A204.1 (cell line): ENCODE measurements at regions not wholly inside any gene's neighbourhood (a gene's known extent, or its start where the extent isn't known, plus 50 kb on each side); places are given as distances from the start of the nearest gene placed in this dataset.

Source experiments
- FAIRE-seq: peaks from 2 replicates; lab custom pipeline; 2012; peaks lifted over from hg19 to GRCh38; lab: Jason Lieb, UNC

DNA sequence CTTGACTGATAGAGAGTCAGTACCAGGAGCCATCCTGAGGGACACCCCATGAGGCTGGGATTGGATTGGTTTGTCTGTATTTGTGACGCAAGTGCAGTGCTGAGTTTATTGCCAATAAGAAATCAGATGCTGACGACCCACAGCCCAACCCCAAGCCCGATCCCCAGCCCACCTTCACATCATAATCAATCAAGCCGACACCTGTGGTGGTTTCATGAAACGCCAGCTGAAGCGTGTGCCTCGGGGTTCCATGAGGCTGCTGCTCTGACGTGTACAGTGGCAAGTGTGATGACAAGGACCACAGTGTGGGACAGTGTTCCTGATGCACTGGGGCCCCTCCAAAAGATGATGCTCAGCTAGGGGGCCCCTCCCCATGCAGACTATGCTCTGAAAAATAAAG lies 62.1 kb upstream of the C14orf180 start:
- FAIRE-seq = no peak

GRCh38 chr14:104517867-104518266 lies 61.7 kb upstream of the C14orf180 start:
- no peak for FAIRE-seq

DNA sequence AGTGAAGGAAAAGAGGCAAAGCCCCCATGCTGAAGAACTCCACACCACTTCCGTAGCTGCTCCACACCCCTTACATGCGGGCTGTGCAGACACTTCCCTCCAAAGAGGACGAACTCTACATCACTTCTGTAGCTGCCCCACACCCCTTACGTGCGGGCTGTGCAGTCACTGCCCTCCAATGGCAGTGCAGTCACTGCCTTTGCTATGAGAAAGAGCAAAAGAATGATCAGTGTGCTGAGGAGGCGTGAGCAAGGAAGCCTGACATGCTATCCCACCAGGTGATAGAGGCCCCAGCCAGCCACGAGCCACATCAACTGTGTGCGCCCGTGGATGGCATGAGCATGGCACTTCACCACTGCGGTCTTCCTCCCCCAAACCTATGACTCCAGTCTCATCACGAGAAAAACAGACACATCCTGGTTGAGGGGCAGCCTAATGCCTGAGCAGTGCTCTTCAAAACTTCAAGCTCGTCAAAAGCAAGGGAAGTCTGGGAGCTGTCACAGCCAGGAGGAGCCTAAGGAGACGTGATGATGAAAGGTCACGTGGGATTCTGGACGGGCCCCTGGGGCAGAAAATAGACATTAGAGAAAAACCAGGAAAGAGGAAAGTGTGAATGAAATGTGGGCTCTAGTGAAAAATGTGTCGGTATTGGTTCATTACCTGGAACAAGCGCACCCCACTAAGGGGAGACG lies 60.8 kb upstream of the C14orf180 start:
- FAIRE-seq = no peak

DNA sequence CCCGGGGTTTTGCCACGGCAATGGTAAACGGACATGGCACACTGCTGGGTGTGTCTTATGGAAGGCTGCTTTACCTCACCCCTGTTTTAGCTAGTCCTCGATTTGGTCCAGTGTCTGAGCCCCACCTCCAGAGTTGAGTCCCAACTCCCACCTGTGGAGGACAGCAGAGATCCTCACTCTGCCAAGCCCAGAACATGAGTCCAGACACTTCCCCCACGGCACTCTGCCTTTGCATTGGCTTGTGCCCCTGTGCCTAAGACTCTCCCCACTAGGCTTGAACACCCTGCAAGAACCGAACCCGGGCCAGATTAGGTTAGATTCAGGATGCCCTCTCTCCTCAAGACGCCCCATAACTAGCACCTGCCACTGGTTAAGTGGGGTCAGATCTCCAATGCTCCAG lies 59.8 kb upstream of the C14orf180 start:
- FAIRE-seq = no peak

GRCh38 chr14:104520620-104521410 lies 58.7 kb upstream of the C14orf180 start:
- no peak for FAIRE-seq

DNA sequence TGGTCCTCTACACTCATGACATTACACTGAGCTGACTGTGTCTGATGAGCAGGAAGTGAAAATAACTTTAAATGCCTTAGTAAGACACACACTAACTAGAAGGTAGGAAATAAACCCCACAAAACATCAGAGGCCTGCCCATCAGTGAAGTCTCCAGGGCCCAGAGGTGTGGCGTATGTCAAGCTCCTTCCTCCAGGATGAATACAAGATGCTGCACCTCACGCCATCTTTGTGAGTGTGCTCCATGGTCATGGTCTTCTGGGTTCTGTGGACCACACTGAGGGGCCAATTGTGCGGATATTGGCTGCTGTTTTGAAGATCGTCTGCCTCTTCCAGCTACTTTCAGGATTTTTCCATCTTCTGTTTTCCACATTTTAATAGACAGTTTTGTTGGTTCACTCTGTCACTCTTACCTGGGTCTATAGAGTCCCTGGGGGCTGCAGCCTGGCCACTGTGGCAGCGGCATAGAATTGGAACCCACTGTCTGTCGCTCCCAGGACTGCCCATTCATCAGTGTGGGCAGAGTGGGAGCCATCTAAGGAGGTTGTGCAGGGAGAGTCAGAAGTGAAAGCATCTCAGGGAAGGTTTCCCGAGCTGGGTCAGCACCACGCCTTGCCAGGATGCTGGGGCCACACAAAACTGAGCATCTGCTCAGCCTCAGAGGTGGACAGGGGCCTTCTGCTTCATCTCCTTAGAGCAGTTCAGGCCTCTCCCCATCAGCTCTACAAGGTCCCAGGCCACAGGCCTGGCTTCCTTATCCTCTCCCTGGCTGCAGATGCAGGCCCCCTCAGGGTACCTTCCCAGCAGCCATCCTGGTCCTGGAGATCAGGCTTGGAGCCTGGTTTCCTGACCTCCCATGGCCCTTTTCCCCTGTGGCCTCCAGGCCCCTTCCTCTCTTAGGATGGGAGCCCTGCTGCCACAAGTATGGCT lies 57.5 kb upstream of the C14orf180 start:
- FAIRE-seq = no peak

DNA sequence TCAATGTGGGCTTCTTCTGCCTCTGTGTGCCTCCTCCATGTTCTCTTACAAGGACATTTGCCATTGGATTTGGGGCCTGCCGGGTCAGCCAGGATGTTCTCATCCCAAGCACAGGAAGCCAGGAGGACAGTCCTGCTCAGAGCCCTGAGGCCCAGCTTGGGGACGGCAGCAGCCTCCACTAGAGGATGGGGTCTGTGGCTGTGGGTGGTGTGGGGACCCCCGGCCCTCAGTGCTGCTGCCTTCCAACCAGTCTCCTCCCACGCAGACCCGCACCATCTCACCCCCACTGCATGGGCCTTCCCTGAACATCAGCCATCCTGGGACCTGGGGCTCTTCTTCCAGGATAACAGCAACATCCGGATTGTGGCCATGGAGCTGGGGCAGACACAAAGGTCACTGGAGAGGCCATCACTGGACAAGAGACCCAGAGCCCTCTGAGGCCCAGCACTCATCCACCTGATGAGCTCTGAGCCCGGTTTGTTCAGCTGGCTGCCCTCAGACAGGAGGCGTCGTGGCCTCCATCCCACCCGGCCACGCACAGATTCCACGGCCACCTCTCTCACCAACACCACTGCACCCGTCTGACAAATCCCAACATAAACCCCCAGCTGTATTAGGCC lies 56.5 kb upstream of the C14orf180 start:
- no peak for FAIRE-seq

- FAIRE-seq = no peak
Measured at GRCh38 chr14:104523546-104523935, 56.0 kb upstream of the C14orf180 start.

DNA sequence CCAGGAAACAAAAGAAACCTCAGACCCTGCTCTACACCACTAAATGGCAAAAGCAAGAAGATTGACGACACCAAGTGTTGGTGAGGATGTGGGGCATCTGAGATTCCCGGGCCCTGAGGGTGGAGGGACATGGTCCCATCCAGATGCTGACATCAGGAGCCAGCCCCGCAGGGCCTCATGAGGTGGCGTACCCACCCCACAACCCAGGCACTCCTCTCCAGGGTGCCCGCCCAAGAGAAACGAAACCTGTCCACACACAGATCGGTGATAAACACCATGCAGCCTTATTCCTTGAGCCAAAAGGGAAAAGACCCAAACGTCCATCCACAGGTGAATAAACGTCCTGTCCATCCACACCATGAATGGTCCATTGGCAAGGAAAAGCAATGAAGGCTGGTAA lies 54.8 kb upstream of the C14orf180 start:
- FAIRE-seq = no peak

GRCh38 chr14:104526723-104527645 lies 52.6 kb upstream of the C14orf180 start:
- no peak for FAIRE-seq

DNA sequence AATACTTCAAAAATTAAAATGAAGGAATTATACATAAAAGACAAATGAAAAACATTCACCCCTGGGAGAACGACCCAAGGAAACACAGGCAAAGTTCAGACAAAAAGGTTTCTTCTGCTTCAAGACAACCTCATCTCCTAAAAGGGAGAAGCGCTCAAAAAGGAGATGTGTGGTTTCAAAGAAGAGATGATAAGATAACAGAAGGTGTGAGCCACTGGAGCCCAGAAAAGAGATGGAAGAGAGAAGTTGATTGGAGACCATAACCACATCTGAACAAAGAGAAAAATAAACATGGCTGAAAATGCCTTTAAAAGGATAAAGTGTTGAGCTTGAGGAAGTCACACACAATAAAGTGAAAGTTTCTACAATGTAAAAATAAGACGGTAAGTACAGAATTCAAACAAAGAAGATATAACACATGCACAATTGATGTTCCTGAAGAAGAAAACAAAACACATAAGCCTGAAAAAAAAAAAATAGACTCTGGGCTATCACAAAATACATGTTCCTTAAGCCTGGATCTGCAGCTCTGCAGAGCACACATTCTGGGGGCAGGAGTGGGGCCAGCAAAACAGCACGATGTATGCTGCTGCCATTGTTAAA lies 51.6 kb upstream of the C14orf180 start:
- FAIRE-seq = no peak

GRCh38 chr14:104528496-104528895 lies 51.1 kb upstream of the C14orf180 start:
- no peak for FAIRE-seq
